ENCODE measurements at regions not wholly inside any gene's neighbourhood (a gene's known extent, or its start where the extent isn't known, plus 50 kb on each side); places are given as distances from the start of the nearest gene placed in this dataset.

DNA sequence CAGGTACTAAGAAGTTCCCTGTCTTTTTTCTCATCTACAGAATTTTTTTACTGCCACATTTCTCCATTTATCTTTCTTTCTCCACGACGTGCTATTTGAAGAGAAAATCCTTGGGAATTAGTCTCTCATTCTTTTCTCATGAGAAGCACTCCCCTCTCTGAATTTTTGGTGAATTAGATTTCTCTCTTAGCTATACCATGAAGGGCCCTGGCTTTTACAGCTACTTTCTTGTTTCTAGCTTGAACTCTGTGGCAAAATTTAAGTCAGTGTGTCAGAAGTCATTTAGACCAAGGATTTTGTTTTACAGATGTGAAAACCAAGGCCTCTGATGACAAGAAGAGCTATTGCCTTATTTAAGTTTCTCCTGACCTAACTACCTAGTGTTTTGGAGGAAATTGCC lies 213.1 kb downstream of the AEBP2 start:
- no TSS peak for BruUV-seq (replicated peaks)
- no peaks in the 10 kb centered on the region for H3K79me2 ChIP-seq (ENCODE audit: insufficient read depth, low read depth, low read length)
- POLR2A ChIA-PET, result no interaction called here
- no peak for DNase-seq (ENCODE audit: low spot score)
- H3K4me3 ChIP-seq (ENCODE audit: low read depth, low read length, poor library complexity, severe bottlenecking), result no peak overlapping the region
- no peaks in the 10 kb centered on the region for H3K9me3 ChIP-seq (ENCODE audit: low read length)
- H3K36me3 ChIP-seq (ENCODE audit: insufficient read depth, low read length), result no peaks in the 10 kb centered on the region
- TF ChIP-seq, protein P1, sequence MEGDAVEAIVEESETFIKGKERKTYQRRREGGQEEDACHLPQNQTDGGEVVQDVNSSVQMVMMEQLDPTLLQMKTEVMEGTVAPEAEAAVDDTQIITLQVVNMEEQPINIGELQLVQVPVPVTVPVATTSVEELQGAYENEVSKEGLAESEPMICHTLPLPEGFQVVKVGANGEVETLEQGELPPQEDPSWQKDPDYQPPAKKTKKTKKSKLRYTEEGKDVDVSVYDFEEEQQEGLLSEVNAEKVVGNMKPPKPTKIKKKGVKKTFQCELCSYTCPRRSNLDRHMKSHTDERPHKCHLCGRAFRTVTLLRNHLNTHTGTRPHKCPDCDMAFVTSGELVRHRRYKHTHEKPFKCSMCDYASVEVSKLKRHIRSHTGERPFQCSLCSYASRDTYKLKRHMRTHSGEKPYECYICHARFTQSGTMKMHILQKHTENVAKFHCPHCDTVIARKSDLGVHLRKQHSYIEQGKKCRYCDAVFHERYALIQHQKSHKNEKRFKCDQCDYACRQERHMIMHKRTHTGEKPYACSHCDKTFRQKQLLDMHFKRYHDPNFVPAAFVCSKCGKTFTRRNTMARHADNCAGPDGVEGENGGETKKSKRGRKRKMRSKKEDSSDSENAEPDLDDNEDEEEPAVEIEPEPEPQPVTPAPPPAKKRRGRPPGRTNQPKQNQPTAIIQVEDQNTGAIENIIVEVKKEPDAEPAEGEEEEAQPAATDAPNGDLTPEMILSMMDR (conservative IDR thresholded peaks at IDR 0.05; ENCODE audit: low read length), result no peak
- no peak for TF ChIP-seq EZH2phosphoT487 (IDR thresholded peaks at IDR 0.05; ENCODE audit: borderline replicate concordance, low read depth, low read length)
- CTCF ChIA-PET (ENCODE audit: unreplicated experiment), result no interaction called here
- intact Hi-C loops (cut with micrococcal nuclease; ENCODE audit: unreplicated experiment), result no loop called here
- H4K20me1 ChIP-seq (ENCODE audit: insufficient read depth, low read length), result no peaks in the 10 kb centered on the region
- H2AFZ ChIP-seq (ENCODE audit: low read length), result no peak overlapping the region
- H3K4me2 ChIP-seq (ENCODE audit: low read length), result no peak overlapping the region
- no peaks in the 10 kb centered on the region for H3K9me2 ChIP-seq (ENCODE audit: insufficient read depth, low read length)
- H3K4me1 ChIP-seq (ENCODE audit: insufficient read depth, low read length, poor library complexity, severe bottlenecking), result no peaks in the 10 kb centered on the region
- no peak overlapping the region for H3K27ac ChIP-seq (ENCODE audit: low read depth, low read length, poor library complexity, severe bottlenecking)

DNA sequence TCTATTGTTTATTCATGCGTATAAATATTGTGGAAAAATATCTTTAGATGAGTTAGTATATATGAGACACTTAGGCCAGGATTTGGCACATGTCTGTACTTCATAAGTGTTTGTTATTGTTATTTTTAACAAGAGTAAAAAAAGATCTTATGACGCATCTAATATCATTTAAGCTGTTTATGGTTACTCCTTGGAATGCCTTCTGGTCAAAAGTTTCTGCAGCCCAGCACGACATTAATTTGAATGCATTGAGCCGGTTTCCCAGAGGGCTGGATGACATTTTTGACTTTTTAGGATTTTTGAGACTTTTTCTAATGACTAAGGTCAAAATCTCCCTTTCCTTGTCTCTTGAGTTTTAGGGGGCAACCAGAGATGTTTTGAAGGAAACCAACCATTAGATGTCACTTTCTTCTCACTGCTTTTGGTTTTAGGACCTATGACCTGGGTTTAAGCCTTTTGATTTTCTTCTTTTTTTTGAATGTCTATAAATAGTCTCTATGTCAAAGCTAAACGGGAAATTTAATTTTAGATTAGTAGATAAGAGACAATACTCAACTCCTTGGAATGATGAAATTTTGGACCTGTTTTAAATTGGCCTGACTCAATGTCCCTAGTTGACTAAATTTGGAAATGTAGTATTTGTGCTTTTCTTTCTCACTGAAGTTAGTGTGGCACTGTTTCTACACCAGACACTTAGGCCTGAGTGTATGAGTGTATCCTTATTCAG lies 215.5 kb downstream of the AEBP2 start:
- Histone ChIP-seq H3K27ac (ENCODE audit: low read depth, low read length, poor library complexity, severe bottlenecking) (no peak overlapping the region), H3K4me2 (ENCODE audit: low read length) (no peak overlapping the region), H3K36me3 (ENCODE audit: insufficient read depth, low read length) (no peaks in the 10 kb centered on the region), H3K79me2 (ENCODE audit: insufficient read depth, low read depth, low read length) (no peaks in the 10 kb centered on the region), H3K9me2 (ENCODE audit: insufficient read depth, low read length) (no peaks in the 10 kb centered on the region), H2AFZ (ENCODE audit: low read length) (no peak overlapping the region), H3K4me1 (ENCODE audit: insufficient read depth, low read length, poor library complexity, severe bottlenecking) (no peaks in the 10 kb centered on the region), H4K20me1 (ENCODE audit: insufficient read depth, low read length) (no peaks in the 10 kb centered on the region), H3K4me3 (ENCODE audit: low read depth, low read length, poor library complexity, severe bottlenecking) (no peak overlapping the region), H3K9me3 (ENCODE audit: low read length) (no peaks in the 10 kb centered on the region)
- TF ChIP-seq EZH2phosphoT487 (IDR thresholded peaks at IDR 0.05; ENCODE audit: borderline replicate concordance, low read depth, low read length), result no peak
- TF ChIP-seq, protein P1 (conservative IDR thresholded peaks at IDR 0.05; ENCODE audit: low read length), result no peak
- no TSS peak for BruUV-seq (replicated peaks)
- intact Hi-C loops (cut with micrococcal nuclease; ENCODE audit: unreplicated experiment), result no loop called here
- ChIA-PET POLR2A (no interaction called here), CTCF (ENCODE audit: unreplicated experiment) (no interaction called here)
- no peak for DNase-seq (ENCODE audit: low spot score)

DNA sequence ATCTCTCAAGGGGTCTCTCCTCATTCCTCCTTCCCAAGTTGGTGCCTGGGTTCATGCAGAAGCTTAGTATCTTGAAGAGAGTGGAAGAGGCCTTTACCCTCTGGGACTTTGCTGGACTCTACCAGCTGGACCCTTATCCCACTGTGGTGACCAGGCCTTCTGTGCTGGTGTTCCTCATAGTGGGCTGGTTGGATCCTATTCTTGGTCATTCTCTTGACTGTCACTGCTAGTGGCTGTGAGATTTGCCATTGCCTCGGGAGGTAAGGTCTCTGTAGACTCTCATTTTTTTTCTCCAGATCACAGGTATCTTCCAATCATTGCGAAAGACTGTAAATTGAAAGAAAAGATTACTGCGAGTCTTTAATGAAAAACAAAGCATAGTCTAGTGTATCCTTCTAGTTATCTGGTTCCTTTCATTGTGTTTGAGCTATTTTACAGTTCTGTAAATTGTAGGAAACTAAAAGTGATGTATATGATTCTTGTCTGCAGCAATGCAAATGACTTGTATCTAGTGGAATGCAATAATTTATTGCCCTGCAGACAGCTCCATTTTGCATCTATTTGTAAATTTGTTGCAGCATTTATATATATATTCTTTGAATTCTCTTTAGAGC lies 217.9 kb downstream of the AEBP2 start:
- no peak overlapping the region for H3K4me3 ChIP-seq (ENCODE audit: low read depth, low read length, poor library complexity, severe bottlenecking)
- ChIA-PET CTCF (ENCODE audit: unreplicated experiment) (no interaction called here), POLR2A (interaction anchor here (0.7 to 0.9 kb wide), 2 partner anchors 32 to 94 kb away, joined by 3 to 4 read pairs; no protein-coding TSS in a partner anchor)
- no peak for TF ChIP-seq EZH2phosphoT487 (IDR thresholded peaks at IDR 0.05; ENCODE audit: borderline replicate concordance, low read depth, low read length)
- TF ChIP-seq, protein P1 (conservative IDR thresholded peaks at IDR 0.05; ENCODE audit: low read length), result no peak
- H4K20me1 ChIP-seq (ENCODE audit: insufficient read depth, low read length), result no peaks in the 10 kb centered on the region
- H3K36me3 ChIP-seq (ENCODE audit: insufficient read depth, low read length), result no peaks in the 10 kb centered on the region
- H3K9me3 ChIP-seq (ENCODE audit: low read length), result no peaks in the 10 kb centered on the region
- H3K4me2 ChIP-seq (ENCODE audit: low read length), result no peak overlapping the region
- no peaks in the 10 kb centered on the region for H3K79me2 ChIP-seq (ENCODE audit: insufficient read depth, low read depth, low read length)
- intact Hi-C loops (cut with micrococcal nuclease; ENCODE audit: unreplicated experiment), result no loop called here
- BruUV-seq (replicated peaks), result no TSS peak
- H2AFZ ChIP-seq (ENCODE audit: low read length), result no peak overlapping the region
- DNase-seq (ENCODE audit: low spot score), result no peak
- no peaks in the 10 kb centered on the region for H3K4me1 ChIP-seq (ENCODE audit: insufficient read depth, low read length, poor library complexity, severe bottlenecking)
- H3K27ac ChIP-seq (ENCODE audit: low read depth, low read length, poor library complexity, severe bottlenecking), result no peak overlapping the region
- no peaks in the 10 kb centered on the region for H3K9me2 ChIP-seq (ENCODE audit: insufficient read depth, low read length)
